HepG2 (cell line): ENCODE measurements at regions not wholly inside any gene's neighbourhood (a gene's known extent, or its start where the extent isn't known, plus 50 kb on each side); places are given as distances from the start of the nearest gene placed in this dataset.
"Not testable (repeated sequence)": the region's sequence is repeated elsewhere in the genome, so short reads cannot be mapped to it uniquely, and the experiment has no call there.

Source experiments
- AFF4 ChIP-seq: sonication (generic); formaldehyde crosslinking; IDR thresholded peaks from 2 replicates; pipeline ENCODE4 v1.4.0; 2020; ENCODE audit warnings: missing genetic modification reagents
- ATF7 ChIP-seq, 2 experiments: fragments of 450-650 bp in 1 of 2; sonication (generic) in 1 of 2; formaldehyde crosslinking in 1 of 2; IDR thresholded peaks; 2 replicates each; pipeline versions ENCODE4 v1.4.0 to v1.6.1; 2016 to 2020; ENCODE audit warnings: antibody characterized with exemption in 1 of 2, mild to moderate bottlenecking in 1 of 2, missing genetic modification reagents in 1 of 2
- CC2D1A ChIP-seq: sonication (generic); formaldehyde crosslinking; IDR thresholded peaks from 2 replicates; pipeline ENCODE4 v1.8.1; 2023; ENCODE audit warnings: mild to moderate bottlenecking, missing genetic modification reagents
- CTCF ChIP-seq: sonication (generic); formaldehyde crosslinking; IDR thresholded peaks from 2 replicates; pipeline ENCODE4 v1.5.0; 2020; ENCODE audit warnings: mild to moderate bottlenecking, missing genetic modification reagents, moderate library complexity
- MAFK ChIP-seq, 2 experiments: IDR thresholded peaks in 1 of 2; conservative IDR thresholded peaks in 1 of 2; 2 replicates each; pipeline ENCODE4 v1.6.1; 2011; ENCODE audit warnings: improper control_type of control experiment in 2 of 2, low read length in 2 of 2
- POLR2A ChIP-seq, 2 experiments: IDR thresholded peaks; 2 replicates each; pipeline ENCODE4 v1.6.1; 2011; ENCODE audit warnings: low read depth in 2 of 2, low read length in 2 of 2, mild to moderate bottlenecking in 1 of 2, moderate library complexity in 1 of 2; ENCODE audit not compliant: insufficient read depth in 1 of 2
- POLR2AphosphoS5 ChIP-seq: IDR thresholded peaks from 2 replicates; pipeline ENCODE4 v1.6.1; 2012; ENCODE audit warnings: low read depth, low read length
- SIX4 ChIP-seq: sonication (generic); formaldehyde crosslinking; IDR thresholded peaks from 2 replicates; pipeline ENCODE4 v1.4.0; 2020; ENCODE audit warnings: missing genetic modification reagents
- STAT5B ChIP-seq: sonication (generic); formaldehyde crosslinking; IDR thresholded peaks from 2 replicates; pipeline ENCODE4 v1.4.0; 2020; ENCODE audit warnings: missing genetic modification reagents
- ZBTB21 ChIP-seq: sonication (generic); formaldehyde crosslinking; IDR thresholded peaks from 2 replicates; pipeline ENCODE4 v1.4.0; 2020; ENCODE audit warnings: missing genetic modification reagents
- ZMYM3 ChIP-seq: sonication (generic); formaldehyde crosslinking; IDR thresholded peaks from 2 replicates; pipeline ENCODE4 v1.5.1; 2020; ENCODE audit warnings: mild to moderate bottlenecking, missing genetic modification reagents
- ZNF121 ChIP-seq: sonication (generic); formaldehyde crosslinking; IDR thresholded peaks from 2 replicates; pipeline ENCODE4 v1.5.0; 2020; ENCODE audit warnings: mild to moderate bottlenecking, missing genetic modification reagents
- ZNF629 ChIP-seq: sonication (generic); formaldehyde crosslinking; conservative IDR thresholded peaks from 2 replicates; pipeline ENCODE4 v1.5.0; 2020; ENCODE audit warnings: missing genetic modification reagents
- TF ChIP-seq, protein P1 (sequence below): IDR thresholded peaks from 2 replicates; pipeline ENCODE4 v1.6.1; 2016; ENCODE audit warnings: control low read depth

GRCh38 chr2:95725191-95725590 is 133.4 kb downstream of the TRIM43 start:
- TF ChIP-seq CTCF (CRISPR knock-in tag); ZBTB21; POLR2A (IDR thresholded peaks at IDR 0.05; ENCODE audit: insufficient read depth in 1 of 2, low read depth in 2 of 2, low read length in 2 of 2); ZMYM3 (CRISPR knock-in tag); AFF4 (CRISPR knock-in tag); SIX4 (CRISPR knock-in tag); ATF7 (IDR thresholded peaks at IDR 0.05); ATF7 (CRISPR knock-in tag; IDR thresholded peaks at IDR 0.05); STAT5B; ZNF121; MAFK (conservative IDR thresholded peaks at IDR 0.05 in 1 of 2, IDR thresholded peaks at IDR 0.05 in 1 of 2; ENCODE audit: low read length in 2 of 2); ZNF629 (CRISPR knock-in tag); CC2D1A (CRISPR knock-in tag); POLR2AphosphoS5: not testable (repeated sequence)
- TF ChIP-seq, protein P1, sequence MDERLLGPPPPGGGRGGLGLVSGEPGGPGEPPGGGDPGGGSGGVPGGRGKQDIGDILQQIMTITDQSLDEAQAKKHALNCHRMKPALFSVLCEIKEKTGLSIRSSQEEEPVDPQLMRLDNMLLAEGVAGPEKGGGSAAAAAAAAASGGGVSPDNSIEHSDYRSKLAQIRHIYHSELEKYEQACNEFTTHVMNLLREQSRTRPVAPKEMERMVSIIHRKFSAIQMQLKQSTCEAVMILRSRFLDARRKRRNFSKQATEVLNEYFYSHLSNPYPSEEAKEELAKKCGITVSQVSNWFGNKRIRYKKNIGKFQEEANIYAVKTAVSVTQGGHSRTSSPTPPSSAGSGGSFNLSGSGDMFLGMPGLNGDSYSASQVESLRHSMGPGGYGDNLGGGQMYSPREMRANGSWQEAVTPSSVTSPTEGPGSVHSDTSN: not testable (repeated sequence)
